HEK293T (cell line): ENCODE measurements at regions not wholly inside any gene's neighbourhood (a gene's known extent, or its start where the extent isn't known, plus 50 kb on each side); places are given as distances from the start of the nearest gene placed in this dataset.

Experiments
- CTCF ChIA-PET: fragments of 350-600 bp; formaldehyde crosslinking; extraction: SDS; loops from one replicate; lab custom pipeline; 2021; ENCODE audit warnings: antibody characterized with exemption, inconsistent platforms; lab: Yijun Ruan, JAX
- POLR2A ChIA-PET: fragments of 350-600 bp; formaldehyde crosslinking; extraction: SDS; loops from one replicate; lab custom pipeline; 2020; ENCODE audit warnings: antibody characterized with exemption, inconsistent platforms; lab: Yijun Ruan, JAX
- DNase-seq: peaks from one replicate; pipeline ENCODE4 v3.0.0; 2012; ENCODE audit warnings: mixed read lengths; ENCODE audit errors: extremely low spot score
- ARNT ChIP-seq: fragments of 450-650 bp; IDR thresholded peaks from 2 replicates; pipeline ENCODE4 v1.6.1; 2017; ENCODE audit warnings: mild to moderate bottlenecking
- BHLHE40 ChIP-seq: fragments of 450-650 bp; IDR thresholded peaks from 2 replicates; pipeline ENCODE4 v1.6.1; 2016; ENCODE audit warnings: mild to moderate bottlenecking, moderate library complexity, borderline replicate concordance
- CTBP1 ChIP-seq: fragments of 450-650 bp; IDR thresholded peaks from 2 replicates; pipeline ENCODE4 v1.6.1; 2016; ENCODE audit warnings: borderline replicate concordance
- ELF4 ChIP-seq: fragments of 450-650 bp; IDR thresholded peaks from 2 replicates; pipeline ENCODE4 v1.6.1; 2017; ENCODE audit warnings: antibody characterized with exemption
- FOXA1 ChIP-seq: fragments of 450-650 bp; IDR thresholded peaks from 2 replicates; pipeline ENCODE4 v1.6.1; 2016; ENCODE audit warnings: mild to moderate bottlenecking
- FOXK2 ChIP-seq: fragments of 450-650 bp; IDR thresholded peaks from 2 replicates; pipeline ENCODE4 v1.6.1; 2016; ENCODE audit warnings: mild to moderate bottlenecking
- FOXM1 ChIP-seq: fragments of 450-650 bp; IDR thresholded peaks from 2 replicates; pipeline ENCODE4 v1.6.1; 2017; ENCODE audit warnings: mild to moderate bottlenecking, borderline replicate concordance
- HDGF ChIP-seq: fragments of 450-650 bp; IDR thresholded peaks from 2 replicates; pipeline ENCODE4 v1.6.1; 2017; ENCODE audit warnings: antibody characterized with exemption, borderline replicate concordance
- L3MBTL2 ChIP-seq: fragments of 450-650 bp; conservative IDR thresholded peaks from 2 replicates; pipeline ENCODE4 v1.6.1; 2016; ENCODE audit warnings: mild to moderate bottlenecking
- LEF1 ChIP-seq: fragments of 450-650 bp; IDR thresholded peaks from 2 replicates; pipeline ENCODE4 v1.6.1; 2017; ENCODE audit warnings: mild to moderate bottlenecking, borderline replicate concordance
- NFRKB ChIP-seq: fragments of 450-650 bp; IDR thresholded peaks from 2 replicates; pipeline ENCODE4 v1.6.1; 2016; ENCODE audit warnings: mild to moderate bottlenecking, moderate library complexity
- SP1 ChIP-seq: fragments of 450-650 bp; IDR thresholded peaks from 2 replicates; pipeline ENCODE4 v1.6.1; 2017
- SUZ12 ChIP-seq: fragments of 450-650 bp; IDR thresholded peaks from 2 replicates; pipeline ENCODE4 v1.6.1; 2016; ENCODE audit warnings: mild to moderate bottlenecking
- TARDBP ChIP-seq: fragments of 450-650 bp; IDR thresholded peaks from 2 replicates; pipeline ENCODE4 v1.6.1; 2016
- ZNF384 ChIP-seq: fragments of 450-650 bp; IDR thresholded peaks from 2 replicates; pipeline ENCODE4 v1.6.1; 2016
- TF ChIP-seq, protein P1 (sequence below): fragments of 450-650 bp; IDR thresholded peaks from 2 replicates; pipeline ENCODE4 v1.6.1; 2016

DNA sequence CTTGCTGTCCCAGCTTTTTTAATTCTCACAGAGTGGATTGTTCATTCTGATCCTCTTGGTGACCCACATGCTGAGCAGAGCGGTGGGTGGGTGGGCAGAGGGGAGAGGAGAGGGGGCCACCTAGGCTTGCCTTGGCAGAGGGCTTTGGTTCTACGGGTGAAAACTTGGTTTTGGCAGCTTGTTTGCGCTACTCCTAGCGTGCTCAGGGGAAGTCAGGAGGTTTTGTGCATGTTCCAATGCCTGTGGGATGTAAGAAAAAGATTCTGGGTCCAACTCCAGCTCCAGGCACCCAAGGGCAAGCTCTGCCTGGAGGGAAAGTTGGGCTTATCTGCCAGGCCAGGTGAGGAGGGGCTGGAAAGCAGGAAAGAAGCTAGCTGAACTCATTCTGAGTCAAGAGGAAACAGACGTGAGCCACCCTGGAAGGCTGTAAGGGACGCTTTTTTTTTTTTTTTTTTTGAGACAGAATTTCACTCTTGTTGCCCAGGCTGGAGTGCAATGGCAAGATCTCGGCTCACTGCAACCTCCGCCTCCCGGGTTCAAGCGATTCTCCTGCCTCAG is 169.1 kb downstream of the WSCD1 start:
- no peak for DNase-seq
- CTCF ChIA-PET, result no interaction called here
- POLR2A ChIA-PET, result no interaction called here
- TF ChIP-seq TARDBP, result no peak
- TF ChIP-seq ZNF384, result no peak
- no peak for TF ChIP-seq BHLHE40
- TF ChIP-seq SP1, result no peak
- no peak for TF ChIP-seq FOXK2
- TF ChIP-seq FOXM1, result no peak
- no peak for TF ChIP-seq ARNT
- no peak for TF ChIP-seq L3MBTL2
- no peak for TF ChIP-seq CTBP1
- no peak for TF ChIP-seq LEF1
- TF ChIP-seq, protein P1, sequence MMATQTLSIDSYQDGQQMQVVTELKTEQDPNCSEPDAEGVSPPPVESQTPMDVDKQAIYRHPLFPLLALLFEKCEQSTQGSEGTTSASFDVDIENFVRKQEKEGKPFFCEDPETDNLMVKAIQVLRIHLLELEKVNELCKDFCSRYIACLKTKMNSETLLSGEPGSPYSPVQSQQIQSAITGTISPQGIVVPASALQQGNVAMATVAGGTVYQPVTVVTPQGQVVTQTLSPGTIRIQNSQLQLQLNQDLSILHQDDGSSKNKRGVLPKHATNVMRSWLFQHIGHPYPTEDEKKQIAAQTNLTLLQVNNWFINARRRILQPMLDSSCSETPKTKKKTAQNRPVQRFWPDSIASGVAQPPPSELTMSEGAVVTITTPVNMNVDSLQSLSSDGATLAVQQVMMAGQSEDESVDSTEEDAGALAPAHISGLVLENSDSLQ, result no peak
- no peak for TF ChIP-seq NFRKB
- no peak for TF ChIP-seq HDGF
- TF ChIP-seq ELF4, result no peak

DNA sequence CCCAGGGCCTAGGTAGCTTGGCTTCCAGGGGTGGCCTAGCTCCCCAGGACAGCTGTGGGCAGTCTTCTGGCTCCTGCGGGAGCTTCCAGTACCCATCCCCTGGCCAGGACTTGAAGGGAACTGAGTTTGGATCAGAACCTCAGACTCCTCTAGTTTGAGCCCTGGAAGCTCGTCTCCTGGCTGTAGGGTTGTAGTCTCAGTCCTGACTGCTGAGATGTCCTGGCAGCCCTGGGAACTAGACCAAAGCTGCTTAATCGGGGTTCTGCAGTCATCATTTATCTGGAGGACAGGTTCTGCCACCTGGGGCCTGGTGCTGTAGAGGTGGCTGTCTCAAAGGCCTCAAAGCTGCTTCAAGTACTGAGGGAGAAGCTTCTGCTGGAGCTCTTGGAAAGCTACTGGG is 163.7 kb downstream of the WSCD1 start:
- no peak for DNase-seq
- POLR2A ChIA-PET, result no interaction called here
- TF ChIP-seq CTBP1 (no peak), BHLHE40 (no peak), ELF4 (no peak), TARDBP (no peak), L3MBTL2 (no peak), NFRKB (no peak), SP1 (no peak), SUZ12 (no peak), ZNF384 (no peak), FOXM1 (no peak), FOXK2 (no peak), FOXA1 (no peak), LEF1 (no peak), HDGF (no peak), ARNT (no peak)
- TF ChIP-seq, protein P1, result no peak
- CTCF ChIA-PET, result no interaction called here

DNA sequence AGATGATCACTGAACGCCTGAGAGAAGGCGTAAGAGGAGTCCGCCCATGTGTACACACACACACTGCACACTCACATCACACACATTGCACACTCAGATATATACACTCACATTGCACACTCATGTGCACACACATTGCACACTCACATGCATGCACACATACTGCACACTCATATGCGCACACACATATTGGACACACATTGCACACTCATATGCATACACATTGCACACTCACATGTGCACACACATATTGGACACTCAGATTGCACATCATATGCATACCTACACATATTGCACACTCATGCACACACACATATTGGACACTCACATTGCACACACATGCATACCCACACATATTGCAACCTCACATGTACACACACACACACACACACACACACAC is 163.2 kb downstream of the WSCD1 start:
- POLR2A ChIA-PET, result no interaction called here
- CTCF ChIA-PET, result no interaction called here

DNA sequence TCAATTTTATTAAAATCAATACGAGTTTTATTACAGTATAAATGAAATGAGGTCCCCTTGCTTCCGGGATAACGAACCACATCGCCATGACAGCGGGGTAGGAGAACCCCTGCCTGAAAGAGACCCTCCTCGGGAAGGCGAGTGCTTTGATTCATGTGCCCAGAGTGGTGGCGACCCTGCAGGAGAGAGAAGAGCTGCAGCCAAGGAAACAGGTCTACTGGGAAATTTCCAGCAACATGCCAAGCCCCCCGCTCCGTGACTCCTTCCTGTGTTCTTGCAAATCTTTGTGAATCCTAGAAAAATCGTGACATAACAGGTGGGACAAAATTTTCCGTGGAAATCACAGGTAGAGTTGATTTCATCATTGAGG is 162.5 kb downstream of the WSCD1 start:
- no peak for TF ChIP-seq SP1
- no peak for TF ChIP-seq BHLHE40
- TF ChIP-seq TARDBP, result no peak
- no peak for TF ChIP-seq L3MBTL2
- no peak for TF ChIP-seq CTBP1
- no peak for TF ChIP-seq LEF1
- TF ChIP-seq NFRKB, result no peak
- TF ChIP-seq ARNT, result no peak
- TF ChIP-seq, protein P1, result no peak
- TF ChIP-seq ZNF384, result no peak
- TF ChIP-seq FOXM1, result no peak
- TF ChIP-seq ELF4, result no peak
- TF ChIP-seq SUZ12, result no peak
- TF ChIP-seq FOXK2, result no peak
- no peak for TF ChIP-seq HDGF
- no peak for TF ChIP-seq FOXA1
- ChIA-PET CTCF (no interaction called here), POLR2A (no interaction called here)
- DNase-seq, result no peak

More for the DNA sequence above, 163.2 kb downstream of the WSCD1 start:
- DNase-seq, result no peak
- TF ChIP-seq SUZ12, result no peak
- TF ChIP-seq CTBP1, result no peak
- no peak for TF ChIP-seq ARNT
- no peak for TF ChIP-seq FOXK2
- no peak for TF ChIP-seq SP1
- TF ChIP-seq ZNF384, result no peak
- TF ChIP-seq, protein P1, result no peak
- TF ChIP-seq NFRKB, result no peak
- no peak for TF ChIP-seq ELF4

DNA sequence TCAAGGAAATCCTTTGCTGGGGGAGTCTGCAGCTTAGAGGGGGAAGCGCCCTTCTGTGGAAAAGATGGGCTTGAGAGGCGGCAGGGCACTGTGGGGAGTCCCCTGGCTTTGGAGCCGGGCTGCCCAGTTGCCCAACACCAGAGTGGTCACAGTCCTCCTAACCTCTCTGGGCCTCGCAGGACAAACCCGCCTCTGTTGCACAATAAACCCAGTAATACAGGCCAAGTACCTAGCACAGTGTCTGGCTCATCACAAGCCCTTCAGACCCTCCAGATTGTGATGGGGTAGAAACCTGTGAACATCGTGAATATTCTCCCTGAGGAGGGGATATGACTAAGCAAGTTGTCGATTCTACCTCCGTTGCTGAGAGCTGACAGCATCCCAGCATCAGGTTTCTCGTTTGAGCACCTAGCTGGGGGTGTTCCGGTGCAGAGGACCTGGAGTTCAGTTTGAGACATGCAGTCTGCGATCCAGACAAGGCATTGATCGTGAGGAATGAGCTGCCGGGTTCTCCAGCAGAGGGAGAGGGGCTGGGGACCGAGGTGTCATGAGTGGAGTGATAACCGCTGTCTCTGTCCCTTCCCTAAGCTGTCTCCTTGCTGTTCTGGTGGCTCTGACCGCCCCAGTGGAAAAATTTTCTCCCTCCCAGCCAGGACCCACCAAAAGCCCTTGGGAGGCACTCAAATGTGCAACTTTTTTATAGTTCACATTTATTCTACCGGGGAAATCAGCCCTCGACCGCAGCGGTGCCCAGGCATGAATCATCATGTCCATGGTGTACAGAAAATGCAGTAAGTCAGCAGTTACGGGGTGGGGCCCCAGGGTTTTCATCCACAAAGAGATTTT is 161.9 kb downstream of the WSCD1 start:
- DNase-seq, result no peak
- POLR2A ChIA-PET, result no interaction called here
- CTCF ChIA-PET, result no interaction called here
- TF ChIP-seq BHLHE40, result no peak

DNA sequence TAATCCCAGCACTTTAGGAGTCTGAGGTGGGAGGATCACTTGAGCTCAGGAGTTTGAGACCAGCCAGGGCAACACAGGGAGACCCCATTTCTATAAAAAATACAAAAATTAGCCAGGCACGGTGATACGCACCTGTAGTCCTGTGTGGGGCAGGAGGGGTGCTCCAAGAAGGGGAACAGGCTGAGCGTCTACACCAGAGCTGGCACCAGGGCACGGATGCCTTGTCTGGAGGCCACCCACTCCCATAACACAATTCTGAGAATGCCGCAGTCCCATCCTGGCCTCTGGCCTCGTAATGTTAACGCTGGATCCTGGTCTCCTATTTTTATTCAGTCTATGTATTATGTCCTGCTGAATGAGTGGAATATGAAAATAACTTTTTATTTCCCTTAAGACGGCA is 161.3 kb downstream of the WSCD1 start:
- DNase-seq, result no peak
- ChIA-PET CTCF (no interaction called here), POLR2A (no interaction called here)
- TF ChIP-seq BHLHE40 (no peak), HDGF (no peak), TARDBP (no peak), ARNT (no peak), FOXA1 (no peak)
